Loucy (cell line): ENCODE measurements at regions not wholly inside any gene's neighbourhood (a gene's known extent, or its start where the extent isn't known, plus 50 kb on each side); places are given as distances from the start of the nearest gene placed in this dataset.
A peak's percentile ranks its signal among the peaks of the same experiment; 100 is the strongest.

Experiments
- H2AFZ ChIP-seq: fragments of 200-600 bp; sonication (generic); 2 replicates; pipeline ENCODE4 v1.6.0; 2016; ENCODE audit warnings: antibody characterized with exemption, mild to moderate bottlenecking, low read length, moderate library complexity
- H3F3A ChIP-seq: fragments of 200-600 bp; 2 replicates; pipeline ENCODE4 v1.6.0; 2016; ENCODE audit warnings: antibody characterized with exemption, low read depth, mild to moderate bottlenecking
- H3K27me3 ChIP-seq: fragments of 200-600 bp; sonication (generic); 2 replicates; pipeline ENCODE4 v1.6.1; 2014; ENCODE audit warnings: low read length, mild to moderate bottlenecking; ENCODE audit not compliant: insufficient read depth, poor library complexity, severe bottlenecking
- H3K36me3 ChIP-seq: fragments of 200-600 bp; sonication (generic); 2 replicates; pipeline ENCODE4 v1.6.1; 2016; ENCODE audit warnings: low read length; ENCODE audit not compliant: insufficient read depth
- H3K4me1 ChIP-seq: fragments of 200-600 bp; sonication (generic); 2 replicates; pipeline ENCODE4 v1.5.1; 2014; ENCODE audit warnings: low read length, mild to moderate bottlenecking; ENCODE audit not compliant: insufficient read depth, poor library complexity, severe bottlenecking
- H3K4me2 ChIP-seq: fragments of 200-600 bp; sonication (generic); 2 replicates; pipeline ENCODE4 v1.6.0; 2014; ENCODE audit warnings: antibody characterized with exemption, low read length, low read depth, mild to moderate bottlenecking; ENCODE audit not compliant: poor library complexity, severe bottlenecking
- H3K4me3 ChIP-seq: fragments of 200-600 bp; sonication (generic); 2 replicates; pipeline ENCODE4 v1.5.1; 2014; ENCODE audit warnings: low read length, mild to moderate bottlenecking, mixed read lengths; ENCODE audit not compliant: poor library complexity, severe bottlenecking
- H3K79me2 ChIP-seq: fragments of 200-600 bp; sonication (generic); 2 replicates; pipeline ENCODE4 v1.6.1; 2014; ENCODE audit warnings: low read length; ENCODE audit not compliant: insufficient read depth
- H3K9ac ChIP-seq: fragments of 200-600 bp; sonication (generic); 2 replicates; pipeline ENCODE4 v1.6.0; 2014; ENCODE audit warnings: mild to moderate bottlenecking, low read depth, low read length, moderate library complexity; ENCODE audit not compliant: poor library complexity, severe bottlenecking
- H3K9me2 ChIP-seq: fragments of 200-600 bp; sonication (generic); replicated peaks from 2 replicates; pipeline ENCODE4 v1.6.1; 2016; ENCODE audit warnings: low read depth, low read length, mixed read lengths
- H3K9me3 ChIP-seq: fragments of 200-600 bp; sonication (generic); 2 replicates; pipeline ENCODE4 v1.6.1; 2014; ENCODE audit warnings: mild to moderate bottlenecking, antibody characterized with exemption, low read length, low read depth; ENCODE audit not compliant: insufficient read depth
- H4K20me1 ChIP-seq: fragments of 200-600 bp; sonication (generic); 2 replicates; pipeline ENCODE4 v1.6.0; 2014; ENCODE audit warnings: antibody characterized with exemption, low read length, mild to moderate bottlenecking; ENCODE audit not compliant: insufficient read depth, poor library complexity, severe bottlenecking
- EZH2phosphoT487 ChIP-seq: fragments of 200-600 bp; IDR thresholded peaks from 2 replicates; pipeline ENCODE4 v1.6.1; 2018; ENCODE audit warnings: antibody characterized with exemption, mild to moderate bottlenecking, moderate library complexity, borderline replicate concordance
- TF ChIP-seq, protein P1 (sequence below): fragments of 200-600 bp; sonication (generic); conservative IDR thresholded peaks from 2 replicates; pipeline ENCODE4 v1.5.1; 2014; ENCODE audit warnings: mild to moderate bottlenecking, antibody characterized with exemption, low read length

DNA sequence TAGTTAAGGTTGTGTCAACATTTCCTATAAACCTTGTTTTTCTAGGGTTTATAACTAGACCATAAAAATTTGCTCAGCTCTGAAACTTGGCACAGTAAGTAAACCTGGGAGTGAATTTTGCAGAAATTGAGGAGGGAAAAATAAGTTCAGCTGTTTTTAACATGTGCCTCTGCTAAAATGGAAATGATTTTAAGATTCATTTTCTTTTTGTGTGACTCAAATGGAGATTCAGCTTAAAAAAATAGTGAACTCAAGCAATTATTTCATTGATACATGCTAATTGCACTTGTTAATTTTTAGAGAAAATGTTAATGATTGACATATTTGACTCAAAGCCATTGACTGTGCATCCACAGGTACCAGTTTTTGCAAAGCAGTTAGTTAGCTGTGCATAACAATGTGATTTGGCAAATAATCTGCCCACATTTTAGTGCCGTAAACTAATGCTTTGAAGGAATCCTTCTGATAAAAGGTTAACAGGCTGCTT is 68.5 kb upstream of the ZNF438 start:
- H3K9me2 ChIP-seq = no peaks in the 10 kb centered on the region
- H3K36me3 ChIP-seq = no peaks in the 10 kb centered on the region
- peaks cover 32% of the 10 kb centered on the region for H3K4me1 ChIP-seq
- H3K79me2 ChIP-seq = no peaks in the 10 kb centered on the region
- H3K9me3 ChIP-seq = no peaks in the 10 kb centered on the region
- H3K9ac ChIP-seq = peak overlapping the region; percentile 22
- no peak overlapping the region for H3K4me3 ChIP-seq
- TF ChIP-seq EZH2phosphoT487 = no peak
- TF ChIP-seq, protein P1, sequence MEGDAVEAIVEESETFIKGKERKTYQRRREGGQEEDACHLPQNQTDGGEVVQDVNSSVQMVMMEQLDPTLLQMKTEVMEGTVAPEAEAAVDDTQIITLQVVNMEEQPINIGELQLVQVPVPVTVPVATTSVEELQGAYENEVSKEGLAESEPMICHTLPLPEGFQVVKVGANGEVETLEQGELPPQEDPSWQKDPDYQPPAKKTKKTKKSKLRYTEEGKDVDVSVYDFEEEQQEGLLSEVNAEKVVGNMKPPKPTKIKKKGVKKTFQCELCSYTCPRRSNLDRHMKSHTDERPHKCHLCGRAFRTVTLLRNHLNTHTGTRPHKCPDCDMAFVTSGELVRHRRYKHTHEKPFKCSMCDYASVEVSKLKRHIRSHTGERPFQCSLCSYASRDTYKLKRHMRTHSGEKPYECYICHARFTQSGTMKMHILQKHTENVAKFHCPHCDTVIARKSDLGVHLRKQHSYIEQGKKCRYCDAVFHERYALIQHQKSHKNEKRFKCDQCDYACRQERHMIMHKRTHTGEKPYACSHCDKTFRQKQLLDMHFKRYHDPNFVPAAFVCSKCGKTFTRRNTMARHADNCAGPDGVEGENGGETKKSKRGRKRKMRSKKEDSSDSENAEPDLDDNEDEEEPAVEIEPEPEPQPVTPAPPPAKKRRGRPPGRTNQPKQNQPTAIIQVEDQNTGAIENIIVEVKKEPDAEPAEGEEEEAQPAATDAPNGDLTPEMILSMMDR = no peak
- H4K20me1 ChIP-seq = no peaks in the 10 kb centered on the region
- no peaks in the 10 kb centered on the region for H3K27me3 ChIP-seq
- 0 out of 2 replicates have a peak overlapping the region, but pooled peaks have one; percentile 66 for H2AFZ ChIP-seq
- H3K4me2 ChIP-seq = peak overlapping the region; percentile 36
- no peaks in the 10 kb centered on the region for H3F3A ChIP-seq

DNA sequence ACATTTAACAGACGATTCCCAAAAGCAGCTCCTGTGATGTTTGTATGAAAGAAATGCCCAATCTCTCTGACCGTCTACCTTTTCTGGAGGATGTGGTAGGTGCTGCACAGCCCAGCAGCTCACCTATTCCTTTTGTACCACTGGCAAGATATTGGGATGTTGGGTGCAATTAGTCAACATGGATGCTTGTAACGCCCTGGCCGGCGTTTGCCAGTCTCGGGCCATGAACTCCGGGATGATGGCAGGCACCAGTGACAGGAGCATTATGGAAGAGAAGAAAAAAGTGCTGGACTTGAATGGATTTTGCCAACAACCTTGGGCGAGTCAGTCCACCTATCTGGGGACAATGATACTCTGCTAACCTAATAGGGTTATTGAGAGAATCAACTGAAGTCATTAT is 69.0 kb upstream of the ZNF438 start:
- Histone ChIP-seq H2AFZ (peak overlapping the region; percentile 66), H3K9ac (peak overlapping the region; percentile 22), H3K36me3 (no peaks in the 10 kb centered on the region), H3K27me3 (no peaks in the 10 kb centered on the region), H3K4me1 (peaks cover 32% of the 10 kb centered on the region), H4K20me1 (no peaks in the 10 kb centered on the region), H3K4me3 (peak overlapping the region; percentile 16), H3F3A (no peaks in the 10 kb centered on the region), H3K4me2 (peak overlapping the region; percentile 36), H3K9me2 (no peaks in the 10 kb centered on the region), H3K9me3 (no peaks in the 10 kb centered on the region), H3K79me2 (no peaks in the 10 kb centered on the region)
- no peak for TF ChIP-seq EZH2phosphoT487

DNA sequence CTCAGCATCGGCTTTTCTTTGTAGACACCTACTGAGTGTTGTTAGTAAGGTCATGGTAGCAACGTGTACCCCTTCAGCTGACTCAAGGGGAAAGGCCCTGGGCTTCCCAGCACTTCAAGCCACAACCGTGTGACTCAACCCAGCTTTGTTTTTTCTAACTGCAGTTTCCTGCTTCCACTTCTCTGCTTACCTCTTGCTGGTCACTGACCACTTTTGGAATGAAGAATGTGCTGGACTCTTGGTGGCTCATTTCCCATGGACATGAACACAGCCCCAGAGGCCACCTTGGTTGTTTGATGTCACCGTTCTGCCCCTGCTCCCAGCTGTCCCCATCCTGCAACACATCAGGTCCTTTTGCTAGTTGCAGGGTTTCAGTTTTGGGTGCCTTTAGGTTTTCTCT is 69.5 kb upstream of the ZNF438 start:
- H3K27me3 ChIP-seq = no peaks in the 10 kb centered on the region
- peak overlapping the region; percentile 66 for H2AFZ ChIP-seq
- H3K9me3 ChIP-seq = no peaks in the 10 kb centered on the region
- H4K20me1 ChIP-seq = no peaks in the 10 kb centered on the region
- H3K79me2 ChIP-seq = no peaks in the 10 kb centered on the region
- no peaks in the 10 kb centered on the region for H3K36me3 ChIP-seq
- no peaks in the 10 kb centered on the region for H3K9me2 ChIP-seq
- TF ChIP-seq, protein P1 = no peak
- no peak for TF ChIP-seq EZH2phosphoT487
- peaks cover 29% of the 10 kb centered on the region for H3K4me1 ChIP-seq
- peak overlapping the region; percentile 22 for H3K9ac ChIP-seq
- H3F3A ChIP-seq = no peaks in the 10 kb centered on the region
- peak overlapping the region; percentile 16 for H3K4me3 ChIP-seq
- peak overlapping the region; percentile 36 for H3K4me2 ChIP-seq

DNA sequence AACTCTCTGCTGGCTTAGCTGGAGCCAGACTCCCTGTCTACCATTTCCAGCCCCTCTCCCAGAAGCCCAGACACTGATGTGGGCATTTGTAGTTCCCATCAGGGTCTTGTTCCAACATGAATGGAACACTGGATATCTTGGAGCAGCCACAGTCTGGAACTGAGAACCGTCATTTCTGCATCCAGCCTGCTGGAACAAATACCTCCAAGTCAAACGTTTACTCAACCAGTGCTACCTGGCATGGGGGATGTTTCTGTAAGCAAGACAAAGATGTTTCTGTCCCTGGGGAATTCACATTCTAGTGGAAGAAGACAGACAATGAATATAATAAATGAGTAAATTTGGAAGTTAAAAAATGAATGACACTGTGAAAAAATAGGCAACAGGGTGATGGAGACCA is 70.8 kb upstream of the ZNF438 start:
- no peak overlapping the region for H3K9ac ChIP-seq

More for the DNA sequence above, 70.8 kb upstream of the ZNF438 start:
- H3K36me3 ChIP-seq = no peaks in the 10 kb centered on the region
- no peak overlapping the region for H3K4me3 ChIP-seq
- H4K20me1 ChIP-seq = no peaks in the 10 kb centered on the region
- H3F3A ChIP-seq = no peaks in the 10 kb centered on the region
- no peaks in the 10 kb centered on the region for H3K9me3 ChIP-seq
- H3K79me2 ChIP-seq = no peaks in the 10 kb centered on the region
- TF ChIP-seq EZH2phosphoT487 = no peak
- TF ChIP-seq, protein P1 = no peak
- H3K9me2 ChIP-seq = no peaks in the 10 kb centered on the region
- no peak overlapping the region for H2AFZ ChIP-seq
- no peaks in the 10 kb centered on the region for H3K27me3 ChIP-seq
- no peak overlapping the region for H3K4me2 ChIP-seq
- peaks cover 26% of the 10 kb centered on the region for H3K4me1 ChIP-seq
